GM12878 (cell line): ENCODE measurements at regions not wholly inside any gene's neighbourhood (a gene's known extent, or its start where the extent isn't known, plus 50 kb on each side); places are given as distances from the start of the nearest gene placed in this dataset.

Source experiments
- ATAC-seq: fragments of 200-7000 bp; cut with Tn5 transposase; 3 replicates; pipeline ENCODE4 v1.9.1; 2020; ENCODE audit warnings: mild to moderate bottlenecking, moderate library complexity
- BruUV-seq: library from RNA; stranded (reverse); fragments of 400-500 nt; replicated peaks from 2 replicates; lab custom pipeline; 2021; lab: Mats Ljungman, UMichigan
- CTCF ChIA-PET: fragments of 300-600 bp; sonication (Branson Sonifier 250); formaldehyde crosslinking; extraction: SDS; loops from one replicate; lab custom pipeline; 2021; ENCODE audit warnings: inconsistent platforms; lab: Yijun Ruan, JAX
- POLR2A ChIA-PET: fragments of 350-600 bp; formaldehyde crosslinking; extraction: SDS; loops from one replicate; lab custom pipeline; 2021; ENCODE audit warnings: inconsistent platforms; lab: Charles Lee
- RAD21 ChIA-PET: fragments of 300-600 bp; sonication (Branson Sonifier 250); formaldehyde crosslinking; loops from one replicate; lab custom pipeline; 2023; ENCODE audit warnings: antibody characterized with exemption; ENCODE audit not compliant: unreplicated experiment; lab: Charles Lee
- SMC1A ChIA-PET: fragments of 300-600 bp; sonication (Branson Sonifier 250); formaldehyde crosslinking; loops from one replicate; lab custom pipeline; 2023; ENCODE audit not compliant: unreplicated experiment, uncharacterized antibody; lab: Charles Lee
- DNase-seq: peaks from one replicate; pipeline ENCODE4 v3.0.0-alpha.2; 2011; ENCODE audit warnings: low read depth, low spot score
- FAIRE-seq: peaks from 3 replicates; lab custom pipeline; 2011; peaks lifted over from hg19 to GRCh38; lab: Jason Lieb, UNC
- H2AFZ ChIP-seq: 2 replicates; pipeline ENCODE4 v1.6.0; 2011; ENCODE audit warnings: low read depth, low read length, control low read depth; ENCODE audit not compliant: control insufficient read depth
- H3K27ac ChIP-seq: 2 replicates; pipeline ENCODE4 v1.5.1; 2011; ENCODE audit warnings: control low read depth; ENCODE audit not compliant: control insufficient read depth, insufficient read depth
- H3K27me3 ChIP-seq, 2 experiments: replicated peaks in 1 of 2; 2 replicates each; pipeline versions ENCODE4 v1.6.0 to v1.6.1; 2011; ENCODE audit warnings: low read length in 1 of 2; ENCODE audit not compliant: control insufficient read depth in 2 of 2, insufficient read depth in 2 of 2
- H3K36me3 ChIP-seq, 2 experiments: 2 replicates each; pipeline ENCODE4 v1.5.1; 2011; ENCODE audit warnings: low read length in 1 of 2; ENCODE audit not compliant: control insufficient read depth in 2 of 2, insufficient read depth in 2 of 2
- H3K4me1 ChIP-seq: 2 replicates; pipeline ENCODE4 v1.6.1; 2011; ENCODE audit warnings: mild to moderate bottlenecking, low read length, moderate library complexity, mixed read lengths; ENCODE audit not compliant: control insufficient read depth, insufficient read depth
- H3K4me2 ChIP-seq: 2 replicates; pipeline ENCODE4 v1.6.0; 2011; ENCODE audit warnings: control low read depth; ENCODE audit not compliant: control insufficient read depth, insufficient read depth
- H3K4me3 ChIP-seq: fragments of 200-600 bp; sonication (generic); 2 replicates; pipeline ENCODE4 v1.5.1; 2016
- H3K79me2 ChIP-seq: 2 replicates; pipeline ENCODE4 v1.6.0; 2011; ENCODE audit warnings: low read length; ENCODE audit not compliant: control insufficient read depth, insufficient read depth
- H3K9ac ChIP-seq: 2 replicates; pipeline ENCODE4 v1.8.0; 2011; ENCODE audit warnings: low read length, control low read depth, mixed read lengths; ENCODE audit not compliant: control insufficient read depth, insufficient read depth
- H3K9me3 ChIP-seq: replicated peaks from 3 replicates; pipeline ENCODE4 v1.5.1; 2011; ENCODE audit warnings: mild to moderate bottlenecking, low read length; ENCODE audit not compliant: control insufficient read depth, insufficient read depth
- H4K20me1 ChIP-seq: 2 replicates; pipeline ENCODE4 v1.6.0; 2011; ENCODE audit not compliant: control insufficient read depth, insufficient read depth
- ATF3 ChIP-seq: IDR thresholded peaks from 2 replicates; pipeline ENCODE4 v1.6.1; 2011; ENCODE audit warnings: low read depth, mild to moderate bottlenecking, low read length, moderate library complexity, borderline replicate concordance; ENCODE audit errors: extremely low read depth
- BCL11A ChIP-seq: IDR thresholded peaks from 2 replicates; pipeline ENCODE4 v1.6.1; 2011; ENCODE audit warnings: low read depth, low read length
- ELK1 ChIP-seq: IDR thresholded peaks from 2 replicates; pipeline ENCODE4 v1.6.1; 2012; ENCODE audit warnings: low read depth, low read length, improper control_type of control experiment
- GABPA ChIP-seq: IDR thresholded peaks from 2 replicates; pipeline ENCODE4 v1.6.1; 2014; ENCODE audit warnings: antibody characterized with exemption, low read depth, mild to moderate bottlenecking, inconsistent platforms
- MEF2A ChIP-seq: IDR thresholded peaks from 2 replicates; pipeline ENCODE4 v1.6.1; 2011; ENCODE audit warnings: low read depth, mild to moderate bottlenecking, low read length, moderate library complexity; ENCODE audit not compliant: insufficient read depth
- MTA2 ChIP-seq: fragments of 450-650 bp; IDR thresholded peaks from 2 replicates; pipeline ENCODE4 v1.6.1; 2016; ENCODE audit warnings: low read depth, mild to moderate bottlenecking, moderate library complexity
- NR2C1 ChIP-seq: fragments of 450-650 bp; IDR thresholded peaks from 2 replicates; pipeline ENCODE4 v1.6.1; 2017; ENCODE audit warnings: antibody characterized with exemption, mild to moderate bottlenecking, moderate library complexity
- PBX3 ChIP-seq: IDR thresholded peaks from 2 replicates; pipeline ENCODE4 v1.6.1; 2011; ENCODE audit warnings: mild to moderate bottlenecking, low read depth, low read length, moderate library complexity; ENCODE audit not compliant: insufficient replicate concordance
- PML ChIP-seq: IDR thresholded peaks from 2 replicates; pipeline ENCODE4 v1.6.1; 2012; ENCODE audit warnings: low read length, inconsistent platforms
- POLR2AphosphoS2 ChIP-seq: IDR thresholded peaks from 2 replicates; pipeline ENCODE4 v1.6.1; 2011; ENCODE audit warnings: low read depth, mild to moderate bottlenecking, low read length, improper control_type of control experiment, moderate library complexity
- POU2F2 ChIP-seq: IDR thresholded peaks from 3 replicates; pipeline ENCODE4 v1.6.1; 2011; ENCODE audit warnings: low read depth, mild to moderate bottlenecking, low read length, borderline replicate concordance
- SIX5 ChIP-seq: IDR thresholded peaks from 2 replicates; pipeline ENCODE4 v1.6.1; 2011; ENCODE audit warnings: mild to moderate bottlenecking, low read depth, low read length, moderate library complexity; ENCODE audit not compliant: severe bottlenecking
- SMAD5 ChIP-seq: IDR thresholded peaks from 2 replicates; pipeline ENCODE4 v1.6.1; 2016; ENCODE audit warnings: antibody characterized with exemption, low read depth
- SUZ12 ChIP-seq: fragments of 200-600 bp; sonication (generic); IDR thresholded peaks from one replicate; pipeline ENCODE4 v1.6.1; 2018; ENCODE audit warnings: antibody characterized with exemption, mild to moderate bottlenecking; ENCODE audit not compliant: unreplicated experiment
- ZNF622 ChIP-seq: fragments of 450-650 bp; IDR thresholded peaks from 2 replicates; pipeline ENCODE4 v1.6.1; 2017; ENCODE audit warnings: mild to moderate bottlenecking, inconsistent platforms
- WGBS: methylation state at CpG from one replicate; pipeline ENCODE4 v1.1.6; 2016; ENCODE audit warnings: low lambda C conversion rate; ENCODE audit not compliant: insufficient replicate concordance, insufficient coverage; ENCODE audit errors: missing lambda C conversion rate; 5-methylcytosine and 5-hydroxymethylcytosine counted together
- in situ Hi-C: fragments of 300-500 bp; cut with MboI; formaldehyde crosslinking; loops from 9 replicates; pipeline ENCODE4 v1.14.3; 2018; ENCODE audit warnings: mixed read lengths
- intact Hi-C: fragments of 100-400 bp; cut with micrococcal nuclease; formaldehyde crosslinking; loops from one replicate; pipeline ENCODE4 v1.14.2; 2022; ENCODE audit not compliant: unreplicated experiment

GRCh38 chr1:185486346-185486745 is 169.3 kb upstream of the IVNS1ABP start:
- ChIA-PET POLR2A (no interaction called here), CTCF (interaction anchor here (1.1 kb wide), 1 partner anchor 110 kb away, joined by 3 read pairs; no protein-coding TSS in a partner anchor), SMC1A (interaction anchor here (1.1 kb wide), 1 partner anchor 12 kb away, joined by 3 read pairs; no protein-coding TSS in a partner anchor), RAD21 (no interaction called here)
- FAIRE-seq (no peak), ATAC-seq (no peak), DNase-seq (no peak)
- no peaks in the 10 kb centered on the region for H4K20me1 ChIP-seq
- no peak overlapping the region for H3K27ac ChIP-seq
- 79% methylated on average over 5 of the region's 5 CpGs for WGBS
- H3K9ac ChIP-seq = no peak overlapping the region
- TF ChIP-seq GABPA (no peak), ELK1 (no peak), NR2C1 (no peak), MTA2 (no peak), ZNF622 (no peak)
- H3K36me3 ChIP-seq = no peaks in the 10 kb centered on the region
- no peak overlapping the region for H3K4me3 ChIP-seq
- in situ Hi-C loops = no loop called here
- no peaks in the 10 kb centered on the region for H3K4me1 ChIP-seq
- H3K9me3 ChIP-seq = no peaks in the 10 kb centered on the region
- intact Hi-C loops = no loop called here
- H3K79me2 ChIP-seq = no peaks in the 10 kb centered on the region
- no peak overlapping the region for H2AFZ ChIP-seq
- no peak overlapping the region for H3K4me2 ChIP-seq
- no TSS peak for BruUV-seq
- no peaks in the 10 kb centered on the region for H3K27me3 ChIP-seq

- Histone ChIP-seq H3K36me3 (no peaks in the 10 kb centered on the region), H4K20me1 (no peaks in the 10 kb centered on the region), H3K27ac (no peak overlapping the region), H3K4me1 (no peaks in the 10 kb centered on the region), H3K27me3 (no peaks in the 10 kb centered on the region), H3K4me2 (no peak overlapping the region), H3K9me3 (no peaks in the 10 kb centered on the region), H3K79me2 (no peaks in the 10 kb centered on the region), H2AFZ (no peak overlapping the region), H3K9ac (no peak overlapping the region), H3K4me3 (no peak overlapping the region)
- FAIRE-seq = no peak
- ChIA-PET SMC1A (interaction anchor here (0.9 to 1.5 kb wide), 2 partner anchors 12 to 26 kb away, joined by 3 read pairs; no protein-coding TSS in a partner anchor), CTCF (no interaction called here), RAD21 (interaction anchor here (1.5 kb wide), 1 partner anchor 44 kb away, joined by 3 read pairs; no protein-coding TSS in a partner anchor), POLR2A (no interaction called here)
- in situ Hi-C loops = no loop called here
- intact Hi-C loops = no loop called here
- BruUV-seq = no TSS peak
- no peak for ATAC-seq
- WGBS = 76% methylated on average over 2 of the region's 2 CpGs
- DNase-seq = no peak
- TF ChIP-seq POU2F2 (no peak), SIX5 (no peak), POLR2AphosphoS2 (no peak), SUZ12 (no peak), PML (no peak), BCL11A (no peak), PBX3 (no peak), ATF3 (no peak), SMAD5 (no peak), MEF2A (no peak)
Measured at GRCh38 chr1:185483664-185484450, 166.8 kb upstream of the IVNS1ABP start.
